MM.1S (cell line): ENCODE measurements at regions not wholly inside any gene's neighbourhood (a gene's known extent, or its start where the extent isn't known, plus 50 kb on each side); places are given as distances from the start of the nearest gene placed in this dataset.

Experiments
- DNase-seq: peaks from one replicate; pipeline ENCODE4 v3.0.0-alpha.2; 2015
- H2AFZ ChIP-seq: fragments of 300-600 bp; sonication (generic); 2 replicates; pipeline ENCODE4 v1.6.0; 2016; ENCODE audit warnings: antibody characterized with exemption, low read length
- H3F3A ChIP-seq: fragments of 300-600 bp; sonication (generic); 2 replicates; pipeline ENCODE4 v1.6.1; 2016; ENCODE audit warnings: mild to moderate bottlenecking, antibody characterized with exemption, low read length, moderate library complexity, mixed read lengths; ENCODE audit not compliant: insufficient read depth
- H3K27ac ChIP-seq: fragments of 300-600 bp; sonication (generic); 2 replicates; pipeline ENCODE4 v1.5.1; 2016; ENCODE audit warnings: mild to moderate bottlenecking, low read length
- H3K27me3 ChIP-seq: fragments of 300-600 bp; sonication (generic); replicated peaks from 2 replicates; pipeline ENCODE4 v1.6.0; 2016; ENCODE audit warnings: low read length; ENCODE audit not compliant: insufficient read depth
- H3K36me3 ChIP-seq: fragments of 300-600 bp; sonication (generic); replicated peaks from 2 replicates; pipeline ENCODE4 v1.6.1; 2016; ENCODE audit warnings: mild to moderate bottlenecking, low read length, mixed read lengths; ENCODE audit not compliant: insufficient read depth
- H3K4me1 ChIP-seq: fragments of 300-600 bp; sonication (generic); 2 replicates; pipeline ENCODE4 v1.6.1; 2016; ENCODE audit warnings: low read length, mixed read lengths
- H3K4me2 ChIP-seq: fragments of 300-600 bp; sonication (generic); 2 replicates; pipeline ENCODE4 v1.6.0; 2016; ENCODE audit warnings: low read depth, low read length
- H3K4me3 ChIP-seq: fragments of 300-600 bp; sonication (generic); 2 replicates; pipeline ENCODE4 v1.5.1; 2016; ENCODE audit warnings: low read length, mixed read lengths
- H3K79me2 ChIP-seq: fragments of 300-600 bp; sonication (generic); 2 replicates; pipeline ENCODE4 v1.6.1; 2016; ENCODE audit warnings: mixed run types, low read length, mixed read lengths
- H3K9ac ChIP-seq: fragments of 300-600 bp; sonication (generic); 2 replicates; pipeline ENCODE4 v1.6.1; 2016; ENCODE audit warnings: low read length, mixed read lengths
- H3K9me2 ChIP-seq: fragments of 300-600 bp; sonication (generic); replicated peaks from 2 replicates; pipeline ENCODE4 v1.6.1; 2016; ENCODE audit warnings: mild to moderate bottlenecking, low read length, mixed read lengths; ENCODE audit not compliant: insufficient read depth
- H3K9me3 ChIP-seq: fragments of 300-600 bp; sonication (generic); replicated peaks from 2 replicates; pipeline ENCODE4 v1.6.1; 2016; ENCODE audit warnings: mild to moderate bottlenecking, low read length, mixed read lengths; ENCODE audit not compliant: insufficient read depth
- H4K20me1 ChIP-seq: fragments of 300-600 bp; sonication (generic); 2 replicates; pipeline ENCODE4 v1.6.1; 2016; ENCODE audit warnings: mild to moderate bottlenecking, low read length, moderate library complexity, mixed read lengths; ENCODE audit not compliant: insufficient read depth
- CTCF ChIP-seq: fragments of 300-600 bp; sonication (generic); IDR thresholded peaks from 2 replicates; pipeline ENCODE4 v1.5.1; 2016; ENCODE audit warnings: antibody characterized with exemption, low read length, mixed read lengths
- EZH2 ChIP-seq: fragments of 300-600 bp; sonication (generic); optimal IDR thresholded peaks from 2 replicates; pipeline ENCODE3; 2017; ENCODE audit warnings: low read depth, mild to moderate bottlenecking, antibody characterized with exemption, low read length, mixed read lengths
- EZH2phosphoT487 ChIP-seq: fragments of 300-600 bp; sonication (generic); IDR thresholded peaks from 2 replicates; pipeline ENCODE4 v1.6.1; 2018; ENCODE audit warnings: antibody characterized with exemption, low read length

- no peak overlapping the region for H3K4me3 ChIP-seq
- DNase-seq: no peak
- no peak overlapping the region for H3K9ac ChIP-seq
- H3K27me3 ChIP-seq: peaks cover 4% of the 10 kb centered on the region; the same call in 1 of the 2 replicates
- no peak overlapping the region for H2AFZ ChIP-seq
- no peaks in the 10 kb centered on the region for H3K79me2 ChIP-seq
- no peaks in the 10 kb centered on the region for H3K9me2 ChIP-seq
- TF ChIP-seq CTCF (no peak), EZH2 (no peak), EZH2phosphoT487 (no peak)
- H3F3A ChIP-seq: peaks cover 6% of the 10 kb centered on the region; the same call in 1 of the 2 replicates
- peaks cover 30% of the 10 kb centered on the region for H3K4me1 ChIP-seq
- no peak overlapping the region for H3K4me2 ChIP-seq
- H3K36me3 ChIP-seq: no peaks in the 10 kb centered on the region
- H4K20me1 ChIP-seq: no peaks in the 10 kb centered on the region
- H3K9me3 ChIP-seq: no peaks in the 10 kb centered on the region
- no peak overlapping the region for H3K27ac ChIP-seq
These were observed 110.1 kb downstream of the GALR1 start for GRCh38 chr18:77359561-77360314.

GRCh38 chr18:77360315-77361190 lies 110.9 kb downstream of the GALR1 start:
- Histone ChIP-seq H3K27me3 (peaks cover 4% of the 10 kb centered on the region; the same call in 1 of the 2 replicates), H3K79me2 (no peaks in the 10 kb centered on the region), H2AFZ (no peak overlapping the region), H3K4me2 (no peak overlapping the region), H3K4me3 (no peak overlapping the region), H3K9me2 (no peaks in the 10 kb centered on the region), H3K36me3 (no peaks in the 10 kb centered on the region), H3F3A (peaks cover 2% of the 10 kb centered on the region; the same call in 1 of the 2 replicates), H3K4me1 (peaks cover 22% of the 10 kb centered on the region), H3K27ac (no peak overlapping the region), H3K9ac (no peak overlapping the region), H3K9me3 (no peaks in the 10 kb centered on the region), H4K20me1 (no peaks in the 10 kb centered on the region)
- TF ChIP-seq EZH2phosphoT487 (no peak), EZH2 (no peak), CTCF (no peak)
- peak; percentile 13 for DNase-seq

GRCh38 chr18:77361382-77361781 lies 111.7 kb downstream of the GALR1 start:
- Histone ChIP-seq H3K9ac (no peak overlapping the region), H3K9me3 (no peaks in the 10 kb centered on the region), H3K27ac (no peak overlapping the region), H3K79me2 (no peaks in the 10 kb centered on the region), H3K36me3 (no peaks in the 10 kb centered on the region), H3K9me2 (no peaks in the 10 kb centered on the region), H3K4me2 (peak overlapping the region; percentile 33; the same call in 1 of the 2 replicates), H2AFZ (no peak overlapping the region), H3K4me3 (no peak overlapping the region), H3F3A (0 out of 2 replicates have a peak, but pooled peaks cover 2% of the 10 kb centered on the region), H4K20me1 (no peaks in the 10 kb centered on the region), H3K27me3 (peaks cover 4% of the 10 kb centered on the region; the same call in 1 of the 2 replicates), H3K4me1 (peaks cover 17% of the 10 kb centered on the region)
- TF ChIP-seq EZH2 (no peak), CTCF (no peak), EZH2phosphoT487 (no peak)
- DNase-seq: peak; percentile 53
